DMS79 treated with DMSO at 0.1 percent for 48 hours (cell line): ENCODE measurements at regions not wholly inside any gene's neighbourhood (a gene's known extent, or its start where the extent isn't known, plus 50 kb on each side); places are given as distances from the start of the nearest gene placed in this dataset.

Experiments
- DNase-seq: peaks from one replicate; lab custom pipeline; 2025; lab: John Stamatoyannopoulos, UW

GRCh38 chr7:26553582-26553981 is 261.9 kb downstream of the SNX10 start:
- no peak for DNase-seq

- DNase-seq, result no peak
Measured at GRCh38 chr7:26554952-26555351, 263.3 kb downstream of the SNX10 start.

GRCh38 chr7:26556061-26556881 is 264.6 kb downstream of the SNX10 start:
- peak; percentile 57 for DNase-seq

- DNase-seq, result no peak
Measured at GRCh38 chr7:26560526-26561256, 269.0 kb downstream of the SNX10 start.

GRCh38 chr7:26562841-26563240 is 271.2 kb downstream of the SNX10 start:
- no peak for DNase-seq

- DNase-seq, result no peak
Measured at GRCh38 chr7:26563406-26563805, 271.7 kb downstream of the SNX10 start.

GRCh38 chr7:26567266-26567665 is 275.6 kb downstream of the SNX10 start:
- no peak for DNase-seq

GRCh38 chr7:26574476-26574875 is 282.8 kb downstream of the SNX10 start:
- DNase-seq, result no peak

GRCh38 chr7:26580064-26580591 is 284.3 kb downstream of the SKAP2 start:
- DNase-seq, result no peak

GRCh38 chr7:26580711-26581110 is 283.7 kb downstream of the SKAP2 start:
- DNase-seq, result no peak

GRCh38 chr7:26583094-26583648 is 281.2 kb downstream of the SKAP2 start:
- no peak for DNase-seq

- no peak for DNase-seq
Measured at GRCh38 chr7:26584326-26584725, 280.1 kb downstream of the SKAP2 start.

GRCh38 chr7:26584987-26585665 is 279.3 kb downstream of the SKAP2 start:
- DNase-seq, result no peak

GRCh38 chr7:26587536-26587935 is 276.9 kb downstream of the SKAP2 start:
- DNase-seq, result no peak

GRCh38 chr7:26588511-26588910 is 275.9 kb downstream of the SKAP2 start:
- DNase-seq, result no peak

- no peak for DNase-seq
Measured at GRCh38 chr7:26590709-26591108, 273.7 kb downstream of the SKAP2 start.

GRCh38 chr7:26592011-26592410 is 272.4 kb downstream of the SKAP2 start:
- DNase-seq, result no peak

GRCh38 chr7:26593393-26593792 is 271.0 kb downstream of the SKAP2 start:
- peak; percentile 29 for DNase-seq

GRCh38 chr7:26593896-26594295 is 270.5 kb downstream of the SKAP2 start:
- DNase-seq, result no peak

- DNase-seq, result no peak
Measured at GRCh38 chr7:26594553-26594952, 269.8 kb downstream of the SKAP2 start.

- no peak for DNase-seq
Measured at GRCh38 chr7:26598867-26599266, 265.5 kb downstream of the SKAP2 start.

GRCh38 chr7:26599982-26600381 is 264.4 kb downstream of the SKAP2 start:
- DNase-seq, result no peak
